ENCODE measurements at regions not wholly inside any gene's neighbourhood (a gene's known extent, or its start where the extent isn't known, plus 50 kb on each side); places are given as distances from the start of the nearest gene placed in this dataset.

- DNase-seq (no peak), ATAC-seq (no peak)
- no peak for TF ChIP-seq CTCF (IDR thresholded peaks at IDR 0.05)
- Histone ChIP-seq H3K27me3 (no peaks in the 10 kb centered on the region), H3K4me3 (no peak overlapping the region), H3K9me3 (no peaks in the 10 kb centered on the region), H3K36me3 (no peaks in the 10 kb centered on the region), H3K4me1 (no peaks in the 10 kb centered on the region), H3K27ac (no peak overlapping the region)
- intact Hi-C loops (cut with DNase I), result no loop called here
Observed at GRCh38 chr3:5650303-5650702, 462.8 kb downstream of the EDEM1 start.

DNA sequence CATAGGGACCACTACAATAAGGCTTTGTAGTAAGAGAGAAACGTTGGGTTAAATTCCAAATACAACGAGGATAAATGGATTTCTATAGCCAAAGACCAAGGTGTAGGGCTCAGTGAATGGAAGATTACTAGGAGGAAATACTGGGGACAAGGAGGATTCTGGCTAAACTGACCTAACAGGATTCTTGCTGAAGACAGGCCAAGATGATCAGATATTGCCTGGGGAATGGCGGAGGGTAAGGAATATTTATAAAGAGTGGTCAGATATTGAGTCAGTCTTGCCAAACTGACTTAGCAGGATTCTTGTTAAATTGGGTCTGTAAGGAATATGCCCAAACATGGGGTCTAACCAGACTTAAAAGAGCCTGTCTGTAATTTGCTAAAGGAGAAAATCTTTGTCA is 463.8 kb downstream of the EDEM1 start:
- Histone ChIP-seq H3K9me3 (no peaks in the 10 kb centered on the region), H3K36me3 (no peaks in the 10 kb centered on the region), H3K4me1 (no peaks in the 10 kb centered on the region), H3K27ac (no peak overlapping the region), H3K4me3 (no peak overlapping the region), H3K27me3 (no peaks in the 10 kb centered on the region)
- DNase-seq (no peak), ATAC-seq (no peak)
- TF ChIP-seq CTCF (IDR thresholded peaks at IDR 0.05), result no peak
- intact Hi-C loops (cut with DNase I), result no loop called here

DNA sequence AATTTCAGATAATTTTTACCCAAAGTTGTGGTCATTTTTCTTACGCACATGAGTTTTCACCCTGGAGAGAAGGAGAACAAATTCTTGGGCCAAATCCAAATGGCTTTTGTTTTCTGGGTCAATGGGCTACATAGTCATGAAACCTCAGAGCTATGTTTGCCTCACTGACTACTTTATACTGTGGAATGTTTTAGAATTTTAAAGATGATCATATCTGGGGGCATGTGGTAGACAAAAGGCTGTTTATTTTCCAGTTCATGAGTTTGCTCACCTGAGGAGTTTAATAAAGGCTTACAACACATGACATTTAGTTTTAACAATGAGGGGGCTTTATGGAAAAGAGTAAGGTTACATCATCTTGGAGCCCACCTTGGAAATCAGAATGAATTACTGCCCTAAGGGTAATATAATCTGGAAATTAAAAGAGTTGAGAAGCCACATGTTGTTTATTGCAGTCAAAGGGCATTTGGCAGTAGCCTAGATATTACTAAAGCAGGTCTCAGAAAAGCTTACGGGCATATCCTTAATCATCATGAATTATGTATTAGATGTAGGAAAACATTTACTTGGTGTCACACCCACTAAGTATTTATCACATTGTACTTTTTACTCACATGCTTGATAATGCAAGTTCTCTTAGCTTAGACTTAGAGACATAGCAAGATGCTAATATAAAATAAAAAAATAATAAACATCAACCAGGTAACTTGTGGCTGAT is 466.1 kb downstream of the EDEM1 start:
- H3K4me3 ChIP-seq, result no peak overlapping the region
- H3K4me1 ChIP-seq, result no peaks in the 10 kb centered on the region
- peaks cover 0 to 3% of the 10 kb centered on the region in 2 donors for H3K9me3 ChIP-seq
- no peaks in the 10 kb centered on the region for H3K27me3 ChIP-seq
- no peak overlapping the region for H3K27ac ChIP-seq
- intact Hi-C loops (cut with DNase I), result no loop called here
- no peak for ATAC-seq
- DNase-seq, result no peak
- H3K36me3 ChIP-seq, result no peaks in the 10 kb centered on the region
- TF ChIP-seq CTCF (IDR thresholded peaks at IDR 0.05), result no peak

DNA sequence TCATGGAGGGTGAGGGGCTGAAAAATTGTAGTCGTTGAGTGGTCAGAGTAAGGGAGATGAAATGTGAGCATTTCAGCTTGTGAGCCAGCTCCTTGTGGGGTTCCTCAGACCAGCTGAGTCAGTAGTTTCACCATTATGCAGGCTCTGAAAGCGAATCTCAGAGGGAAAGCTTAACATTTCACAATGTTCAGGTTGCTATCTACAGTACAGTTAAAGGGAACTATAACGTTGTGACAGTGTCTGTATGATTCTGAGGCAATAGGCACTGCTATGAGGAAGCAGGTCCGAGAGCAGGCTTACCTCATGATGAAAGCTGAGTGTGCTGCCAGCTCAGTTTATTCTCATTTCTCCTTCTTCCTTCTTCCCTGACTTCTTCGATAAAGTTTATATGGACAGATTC is 469.6 kb downstream of the EDEM1 start:
- no peaks in the 10 kb centered on the region for H3K4me1 ChIP-seq
- H3K9me3 ChIP-seq, result peaks cover 0 to 5% of the 10 kb centered on the region in 2 donors
- H3K36me3 ChIP-seq, result no peaks in the 10 kb centered on the region
- DNase-seq (peak in 1 of 4 donors; percentile 31), ATAC-seq (peak; percentile 69)
- intact Hi-C loops (cut with DNase I), result no loop called here
- peak overlapping the region in 1 of 2 donors; percentile 67 for H3K27ac ChIP-seq
- H3K4me3 ChIP-seq, result no peak overlapping the region
- TF ChIP-seq CTCF (IDR thresholded peaks at IDR 0.05), result no peak
- H3K27me3 ChIP-seq, result no peaks in the 10 kb centered on the region

GRCh38 chr3:5663601-5664000 is 476.1 kb downstream of the EDEM1 start:
- Histone ChIP-seq H3K9me3 (peaks cover 0 to 33% of the 10 kb centered on the region in 2 donors), H3K4me1 (no peaks in the 10 kb centered on the region), H3K27ac (no peak overlapping the region), H3K36me3 (no peaks in the 10 kb centered on the region), H3K4me3 (no peak overlapping the region), H3K27me3 (no peaks in the 10 kb centered on the region)
- DNase-seq (no peak), ATAC-seq (no peak)
- no peak for TF ChIP-seq CTCF (IDR thresholded peaks at IDR 0.05)
- intact Hi-C loops (cut with DNase I), result no loop called here
